Smooth muscle cell of the brain vasculature (primary cell): ENCODE measurements at regions not wholly inside any gene's neighbourhood (a gene's known extent, or its start where the extent isn't known, plus 50 kb on each side); places are given as distances from the start of the nearest gene placed in this dataset.
"Not testable (repeated sequence)": the region's sequence is repeated elsewhere in the genome, so short reads cannot be mapped to it uniquely, and the experiment has no call there.

Experiments
- DNase-seq: peaks from one replicate; pipeline ENCODE4 v3.0.0-alpha.2; 2012; ENCODE audit warnings: low read depth, low spot score

DNA sequence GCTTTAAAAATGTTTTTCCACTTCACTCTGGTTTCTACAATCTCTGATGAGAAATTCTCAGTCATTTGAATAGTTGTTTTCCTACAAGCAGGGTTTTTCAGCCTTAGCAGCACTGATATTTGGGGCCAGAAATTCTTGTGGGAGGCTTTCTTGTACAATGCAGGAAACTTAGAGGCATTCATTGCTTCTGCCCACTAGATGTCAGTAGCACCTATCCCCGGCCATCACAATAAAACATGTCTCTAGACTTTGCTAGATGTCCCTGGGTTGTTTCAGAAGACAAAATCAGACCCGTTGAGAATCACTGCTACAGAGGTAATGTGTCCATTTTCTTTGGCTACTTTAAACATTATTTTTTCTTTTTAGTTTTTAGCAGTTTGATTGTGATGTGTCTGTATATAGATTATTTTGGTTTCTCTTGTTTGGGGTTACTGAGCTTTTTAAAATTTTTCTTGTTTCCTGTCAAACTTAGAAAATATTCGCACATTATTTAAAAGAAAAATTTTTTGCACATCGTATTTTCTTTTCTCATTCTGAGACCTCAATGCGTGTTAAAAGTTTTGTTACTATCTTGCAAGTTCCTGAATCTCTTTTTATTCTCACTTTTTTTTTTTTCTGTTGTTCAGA lies 60.8 kb upstream of the CCDC179 start:
- peak; percentile 21 for DNase-seq

DNA sequence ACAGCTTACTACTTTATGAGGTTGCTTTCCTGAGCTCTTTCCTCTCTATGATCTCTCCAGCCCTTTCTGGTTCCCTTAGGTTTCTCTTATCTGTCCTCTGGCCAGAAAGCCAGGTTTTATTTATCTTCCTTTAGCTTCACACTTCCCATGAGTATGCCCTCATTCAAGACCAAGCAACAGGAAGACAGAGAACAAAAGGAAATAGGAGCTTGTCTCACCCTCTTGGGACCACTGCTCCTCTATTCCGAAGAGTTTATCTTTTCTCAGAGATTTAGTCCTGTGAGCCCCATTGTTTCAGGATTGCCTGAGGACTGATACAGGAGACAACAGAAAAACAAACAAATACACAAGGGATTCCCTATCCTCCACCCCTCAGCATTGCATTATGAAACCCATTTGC lies 62.4 kb upstream of the CCDC179 start:
- DNase-seq: no peak

DNA sequence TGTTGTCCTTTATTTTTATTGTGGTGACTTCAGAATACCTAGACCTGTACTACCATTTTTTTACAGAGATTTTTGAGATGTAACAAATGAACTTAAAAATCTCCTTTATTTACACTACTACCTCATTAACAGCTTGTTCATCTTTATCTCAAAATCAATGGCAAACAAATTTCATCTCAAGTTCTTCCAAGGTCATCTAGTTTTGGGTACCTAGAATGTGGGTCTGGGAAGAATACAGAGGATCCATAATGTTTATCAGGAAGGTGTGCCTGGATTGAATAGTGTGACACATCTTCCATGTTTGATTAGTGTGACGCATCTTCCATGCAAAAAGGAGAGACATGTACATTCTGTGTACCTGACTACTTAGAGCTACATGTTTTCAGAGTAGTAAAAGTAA lies 63.3 kb upstream of the CCDC179 start:
- no peak for DNase-seq

DNA sequence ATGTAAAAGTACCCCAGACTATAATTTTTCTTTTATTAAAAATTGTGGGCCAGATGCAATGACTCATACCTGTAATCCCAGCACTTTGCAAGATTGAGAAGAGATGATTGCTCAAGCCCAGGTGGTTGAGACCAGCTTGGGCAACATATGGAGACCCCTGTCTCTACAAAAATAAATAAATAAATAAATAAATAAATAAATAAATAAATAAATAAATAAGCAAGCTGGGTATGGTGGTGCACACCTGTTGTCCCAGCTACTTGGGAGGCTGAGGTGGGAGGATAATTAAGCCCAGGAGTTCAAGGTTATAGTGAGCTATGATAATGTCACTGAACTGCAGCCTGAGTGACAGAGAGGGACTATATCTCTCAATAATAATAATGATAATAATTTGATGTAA lies 66.1 kb upstream of the CCDC179 start:
- no peak for DNase-seq

DNA sequence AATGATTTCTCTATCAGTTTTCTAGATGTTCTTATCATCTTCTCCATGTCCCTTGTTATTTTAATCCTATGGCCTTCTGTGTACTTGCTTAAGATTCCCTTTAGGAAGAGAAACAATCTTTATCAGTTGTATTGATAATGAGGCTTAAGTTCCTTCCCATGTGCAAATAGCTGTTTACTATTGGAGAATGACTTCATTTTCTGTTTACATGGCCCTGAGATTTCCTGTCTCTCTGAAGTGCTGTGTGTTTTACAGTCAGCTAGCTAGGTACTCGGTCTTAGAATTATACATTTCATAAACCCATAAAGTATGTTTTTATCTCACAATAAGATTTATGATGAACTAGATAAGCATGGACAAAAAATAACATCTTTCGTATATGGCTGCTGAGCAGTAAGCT lies 67.5 kb upstream of the CCDC179 start:
- no peak for DNase-seq

DNA sequence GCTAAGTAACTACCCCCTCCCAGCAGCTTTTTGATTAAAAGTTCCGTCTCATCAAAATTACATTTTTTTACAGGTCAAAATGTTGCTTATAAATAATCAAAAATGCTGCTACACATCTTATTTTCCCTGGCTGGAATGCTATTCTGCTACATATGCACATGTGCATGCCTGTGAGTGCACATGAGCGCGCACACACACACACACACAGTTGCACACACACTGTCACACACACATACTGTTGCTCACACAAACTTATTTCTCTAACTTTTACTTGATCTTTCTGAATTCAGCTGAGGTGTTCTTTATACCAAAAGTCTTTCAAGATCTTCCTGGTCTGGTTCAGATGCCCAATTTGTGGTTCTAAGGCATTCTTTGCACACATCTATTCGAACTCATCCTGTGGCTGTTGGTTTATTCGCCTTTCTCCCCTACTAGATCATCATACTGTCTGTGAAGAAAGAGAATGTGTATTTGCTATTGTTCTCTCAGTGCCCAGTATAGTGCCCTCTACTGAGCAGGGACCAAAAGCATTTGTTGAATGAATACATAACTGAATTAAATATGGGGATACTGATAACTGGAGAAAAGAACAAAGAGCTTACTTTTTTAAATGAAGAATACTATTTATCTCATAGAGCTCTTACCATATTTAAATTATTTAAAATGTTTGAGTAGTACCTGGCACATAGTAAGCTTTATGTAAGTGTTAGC lies 68.1 kb upstream of the CCDC179 start:
- no peak for DNase-seq

DNA sequence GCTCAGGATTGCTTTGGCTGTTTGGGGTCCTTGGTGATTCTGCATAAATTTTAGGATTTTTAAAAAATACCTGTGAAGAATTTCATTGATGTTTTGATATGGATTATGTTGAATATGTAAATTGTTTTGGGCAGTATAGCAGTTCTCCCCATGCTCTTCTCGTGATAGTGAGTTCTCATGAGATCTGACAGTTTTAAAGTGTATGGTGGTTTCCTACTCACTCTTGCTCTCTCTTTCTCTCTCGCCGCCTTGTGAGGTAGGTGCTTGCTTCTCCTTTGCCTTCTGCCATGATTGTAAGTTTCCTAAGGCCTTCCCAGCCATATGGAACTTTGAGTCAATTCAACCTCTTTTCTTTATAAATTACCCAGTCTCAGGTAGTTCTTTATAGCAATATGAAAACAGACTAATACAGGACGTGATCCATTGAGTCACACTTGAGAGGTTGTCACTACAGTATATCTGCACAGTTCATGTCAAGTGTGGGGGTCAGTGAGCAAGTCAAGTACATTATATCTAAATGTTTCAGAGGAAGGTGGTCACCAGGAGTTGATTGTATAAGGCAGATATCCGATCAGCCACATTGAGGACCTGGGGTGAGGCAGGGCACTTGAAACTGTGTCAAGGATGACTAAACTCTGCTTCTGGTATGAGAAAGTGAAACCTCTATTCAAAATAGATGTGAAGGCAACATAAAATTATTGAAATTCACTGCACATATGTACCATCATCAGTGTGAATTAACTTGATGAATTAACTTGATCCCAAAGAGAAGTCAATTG lies 70.7 kb upstream of the CCDC179 start:
- DNase-seq: no peak

DNA sequence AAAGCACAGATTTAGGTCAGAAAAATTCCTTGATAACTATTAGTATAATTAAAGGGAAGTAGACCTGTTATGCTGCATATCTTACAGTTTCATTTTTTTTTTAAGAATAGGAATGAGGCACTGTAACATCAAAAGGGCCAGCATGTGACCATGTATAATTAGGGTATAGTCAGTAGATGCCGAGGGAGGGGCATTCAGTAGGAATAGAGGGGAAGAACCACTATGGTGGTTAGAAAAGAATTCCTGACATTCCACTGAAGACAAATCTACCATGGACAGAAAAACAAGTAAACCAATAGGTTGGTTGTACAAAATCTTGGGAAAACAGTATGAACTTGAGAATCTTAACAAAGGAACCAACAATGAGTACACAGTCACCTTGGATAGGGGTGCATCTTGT lies 78.4 kb upstream of the CCDC179 start:
- DNase-seq: no peak

DNA sequence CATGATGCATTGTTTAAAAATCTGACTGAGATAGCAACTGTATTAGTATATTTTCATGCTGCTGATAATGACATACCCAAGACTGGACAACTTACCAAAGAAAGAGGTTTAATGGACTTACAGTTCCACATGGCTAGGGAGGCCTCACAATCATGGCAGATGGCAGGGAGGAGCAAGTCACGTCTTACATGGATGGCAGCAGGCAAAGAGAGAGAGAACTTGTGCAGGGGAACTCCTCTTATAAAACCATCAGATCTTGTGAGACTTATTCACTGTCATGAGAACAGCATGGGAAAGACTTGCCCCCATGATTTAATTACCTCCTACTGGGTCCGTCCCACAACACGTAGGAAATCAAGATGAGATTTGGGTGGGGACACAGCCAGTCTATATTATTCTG lies 81.3 kb upstream of the CCDC179 start:
- not testable (repeated sequence) for DNase-seq

DNA sequence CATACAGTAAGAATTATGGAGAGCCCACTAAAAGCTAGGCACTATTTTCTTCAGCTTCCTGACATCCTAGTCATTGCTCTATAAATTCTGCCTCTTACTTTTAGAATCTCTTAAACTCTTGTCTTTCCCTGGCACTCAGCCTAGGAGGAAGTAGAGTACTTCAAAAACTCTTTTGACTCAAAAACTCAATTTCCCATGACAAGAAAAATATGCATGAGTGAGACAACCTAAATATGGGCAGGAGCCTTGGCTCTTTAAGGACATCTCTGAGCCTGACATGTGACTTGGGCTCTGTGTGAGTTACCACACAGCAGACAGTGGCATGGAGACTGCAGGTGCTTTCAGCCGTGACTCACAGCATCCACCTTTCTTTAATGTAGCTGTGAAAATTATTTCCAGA lies 97.5 kb upstream of the CCDC179 start:
- no peak for DNase-seq

DNA sequence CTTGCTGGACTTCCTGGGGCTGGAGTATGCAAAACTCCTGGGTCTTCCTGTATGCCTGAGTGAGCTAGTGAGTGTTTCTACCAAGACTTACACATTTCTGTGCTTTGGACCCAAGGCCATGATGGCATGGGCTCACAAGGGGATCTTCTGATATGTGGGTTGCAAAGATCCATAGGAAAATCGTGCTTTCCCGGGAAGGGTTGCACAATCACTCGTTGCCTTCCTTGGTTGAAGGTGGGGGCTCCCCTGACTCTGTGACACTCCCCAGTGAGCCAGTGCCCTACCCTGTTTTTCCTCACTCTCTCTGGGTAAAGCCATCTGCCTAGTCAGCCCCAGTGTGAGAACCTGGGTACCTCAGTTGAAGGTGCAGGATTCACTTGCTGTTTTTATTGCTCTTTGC lies 114.0 kb upstream of the CCDC179 start:
- DNase-seq: no peak

DNA sequence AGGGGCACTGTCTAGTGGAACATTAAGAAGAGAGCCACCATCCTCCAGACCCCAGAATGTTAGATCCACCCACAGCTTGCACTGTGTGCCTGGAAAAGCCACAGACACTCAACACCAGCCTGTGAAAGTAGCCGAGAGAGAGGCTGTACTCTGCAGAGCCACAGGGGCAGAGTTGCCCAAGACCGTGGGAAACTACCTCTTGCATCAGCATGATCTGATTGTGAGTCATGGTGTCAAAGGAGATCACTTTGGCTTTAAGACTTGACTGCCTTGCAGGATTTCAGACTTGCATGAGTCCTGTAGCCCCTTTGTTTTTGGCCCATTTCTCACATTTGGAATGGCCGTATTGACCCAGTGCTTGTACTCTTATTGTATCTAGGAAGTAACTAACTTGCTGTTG lies 115.9 kb upstream of the CCDC179 start:
- peak; percentile 2 for DNase-seq

DNA sequence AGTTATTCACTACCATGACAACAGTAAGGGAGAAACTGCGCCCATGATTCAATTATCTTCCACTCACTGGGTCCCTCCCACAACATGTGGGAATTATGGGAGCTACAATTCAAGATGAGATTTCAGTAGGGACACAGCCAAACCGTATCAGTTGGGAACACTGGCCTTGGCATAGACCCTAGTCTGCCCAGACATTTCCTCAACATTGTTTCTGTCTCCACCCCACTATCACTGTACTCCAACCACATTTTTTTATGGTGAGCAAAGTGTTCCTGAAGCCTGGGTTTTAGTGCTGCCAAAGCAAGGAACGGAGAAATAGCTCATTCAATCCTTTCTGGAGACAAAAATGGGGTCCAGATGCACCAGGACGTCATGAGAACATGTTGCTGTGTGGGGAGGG lies 122.6 kb upstream of the CCDC179 start:
- no peak for DNase-seq

DNA sequence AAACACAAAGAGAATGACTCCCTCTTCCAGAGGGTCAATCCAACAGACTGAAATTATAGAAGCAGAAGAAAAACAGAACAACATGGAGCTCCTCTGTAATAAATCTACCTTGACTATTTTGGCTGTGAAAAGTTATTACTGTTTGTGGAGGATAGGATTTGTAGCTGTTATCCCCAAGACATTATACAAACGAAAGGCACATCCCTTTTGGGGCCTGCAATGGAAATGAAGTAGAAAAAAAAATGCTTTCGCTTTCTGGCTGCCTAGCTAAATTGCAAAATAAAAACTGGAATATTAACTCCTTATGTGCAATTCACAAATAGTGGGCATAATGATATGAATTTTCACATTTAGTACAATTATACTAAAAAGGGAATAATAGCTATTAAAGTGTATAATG lies 123.8 kb upstream of the CCDC179 start:
- no peak for DNase-seq

DNA sequence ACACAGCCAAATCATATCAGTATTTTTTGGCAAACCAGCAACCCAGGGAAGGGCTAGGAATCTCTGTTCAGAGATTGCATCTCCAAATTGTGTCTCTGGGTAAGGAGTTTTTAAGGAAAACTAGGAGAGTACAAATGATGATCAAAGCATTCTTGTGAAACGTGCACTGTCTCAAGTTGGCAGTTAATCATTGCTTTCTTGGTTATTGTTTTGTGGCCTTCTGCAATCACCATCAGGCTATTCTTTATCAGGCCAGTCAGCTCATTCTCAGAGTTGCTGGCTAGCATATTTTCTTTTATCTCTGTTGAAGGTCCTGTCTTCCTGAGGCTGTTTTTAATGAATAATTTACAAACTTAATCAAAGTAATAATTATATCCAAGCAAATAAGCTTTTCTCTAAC lies 129.1 kb upstream of the CCDC179 start:
- DNase-seq: no peak

DNA sequence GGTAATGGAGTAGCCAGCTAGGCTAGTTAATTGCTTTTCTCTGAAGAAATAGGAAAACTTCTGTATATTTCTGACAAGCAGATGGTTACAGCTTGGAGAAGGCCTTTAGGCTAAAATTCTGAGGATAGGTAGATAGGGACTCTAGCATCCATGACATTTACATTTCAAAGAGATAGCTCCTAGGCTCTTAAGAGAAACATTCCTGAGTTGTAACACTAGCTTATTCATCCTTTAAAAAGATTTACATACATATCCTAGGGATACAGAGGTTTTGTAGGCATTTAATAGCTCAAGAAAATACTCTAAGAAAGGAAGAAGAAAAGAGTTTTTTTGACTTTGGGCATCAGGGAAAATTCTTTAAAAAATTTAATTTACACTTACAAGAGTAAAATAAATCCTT lies 130.9 kb upstream of the CCDC179 start:
- DNase-seq: no peak

DNA sequence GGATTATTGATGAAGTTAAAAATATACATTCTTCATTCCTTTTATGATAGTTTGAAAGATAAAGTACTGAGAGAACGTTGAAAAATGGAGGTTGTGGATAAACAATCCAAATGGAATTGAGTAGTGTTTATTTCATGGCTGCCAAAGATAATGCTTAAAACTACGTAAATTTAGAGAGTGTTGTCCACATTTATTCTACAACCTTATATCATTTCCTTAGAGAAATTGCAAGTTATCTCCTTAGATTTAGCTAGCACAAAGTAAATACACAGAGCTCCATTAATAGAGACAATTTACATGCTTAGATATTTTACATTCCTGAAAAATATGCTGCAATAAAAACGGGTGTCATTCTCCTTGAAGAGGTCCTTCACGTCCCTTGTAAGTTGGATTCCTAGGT lies 146.5 kb upstream of the CCDC179 start:
- DNase-seq: no peak

DNA sequence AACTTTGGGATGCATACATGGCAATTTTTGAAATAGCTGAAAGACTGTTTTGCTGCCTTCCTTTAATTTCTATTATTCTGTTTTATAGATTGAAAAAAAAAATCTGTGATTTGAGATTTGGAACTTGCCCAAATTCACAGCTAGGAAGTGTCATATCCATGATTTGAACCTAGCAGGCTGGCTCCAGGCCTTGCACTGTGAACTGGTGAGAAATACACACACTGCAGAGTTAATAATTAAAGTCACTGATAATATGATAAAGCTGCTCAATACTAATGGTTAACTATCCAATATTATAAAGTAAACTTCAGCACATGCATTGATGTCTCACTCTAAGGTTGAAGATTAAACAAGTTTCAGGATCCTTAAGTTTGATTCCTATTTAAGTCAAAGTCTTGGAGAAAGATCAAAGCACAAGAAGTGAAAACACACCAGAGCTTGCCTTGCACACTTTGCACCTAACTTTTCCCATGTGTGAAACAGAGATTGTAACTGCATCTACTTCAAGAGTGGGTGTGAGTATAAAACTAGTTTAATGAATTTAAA lies 150.6 kb upstream of the CCDC179 start:
- no peak for DNase-seq

DNA sequence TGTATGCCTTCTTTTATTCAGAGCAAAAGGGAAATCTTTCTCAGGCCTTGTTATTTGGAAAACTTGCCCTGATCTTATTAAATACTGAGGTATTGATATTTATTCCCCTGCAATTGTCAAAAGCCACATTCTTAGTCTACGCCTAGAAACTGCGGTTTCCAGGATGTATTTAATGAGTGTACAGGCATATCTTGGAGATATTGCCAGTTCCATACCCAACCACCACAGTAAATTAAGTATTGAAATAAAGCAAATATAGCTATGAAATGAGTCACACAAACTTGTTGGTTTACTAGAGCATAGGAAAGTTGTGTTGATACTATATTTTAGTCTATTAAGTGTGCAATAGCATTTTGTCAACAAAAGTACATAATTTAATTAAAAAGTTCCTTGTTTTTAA lies 152.7 kb upstream of the CCDC179 start:
- DNase-seq: no peak

DNA sequence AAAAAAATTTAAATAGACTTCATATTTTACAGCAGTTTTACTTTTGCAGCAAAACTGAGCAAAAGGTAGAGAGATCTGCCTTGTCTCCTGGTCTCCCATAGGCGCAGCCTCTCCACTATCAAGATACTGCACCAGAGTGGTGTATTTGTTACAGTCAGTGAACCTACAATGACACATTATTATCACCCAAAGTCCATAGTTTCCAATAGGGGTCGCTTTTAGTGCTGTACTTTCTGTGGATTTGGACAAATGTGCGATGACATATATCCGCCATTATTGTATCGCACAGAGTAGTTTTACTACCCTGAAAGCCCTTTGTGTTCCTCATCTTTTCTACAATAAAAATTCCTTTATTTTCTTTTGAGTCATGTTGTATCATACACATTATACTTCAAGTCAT lies 153.2 kb upstream of the CCDC179 start:
- DNase-seq: no peak

DNA sequence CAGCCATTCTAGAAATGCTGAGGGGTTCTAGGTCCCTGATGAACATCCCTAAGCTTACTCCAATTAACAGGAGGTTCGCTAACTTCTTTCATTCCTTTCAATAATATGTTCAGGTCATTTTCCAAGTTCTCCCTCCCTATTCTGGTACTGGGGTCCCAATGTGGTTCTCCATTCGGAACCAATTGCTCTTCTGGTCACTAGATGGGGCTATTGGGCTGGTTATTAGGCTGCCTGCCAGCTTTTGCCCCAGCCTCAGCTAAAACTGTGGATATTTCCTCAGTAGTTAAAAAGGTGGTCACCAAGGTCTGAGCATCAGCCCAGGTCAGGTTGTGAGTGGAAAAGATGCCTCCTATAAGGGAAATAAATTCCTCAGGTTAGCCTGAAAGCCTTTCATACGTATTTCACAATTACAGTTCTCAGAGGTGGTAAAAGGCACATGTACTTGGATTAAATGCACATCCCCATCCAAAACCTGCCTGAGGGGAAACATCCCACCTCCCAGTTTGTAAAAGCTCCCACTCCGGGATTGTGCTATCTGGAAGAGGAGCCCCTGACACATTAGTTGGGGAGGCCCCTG lies 161.1 kb upstream of the CCDC179 start:
- DNase-seq: peak; percentile 1

DNA sequence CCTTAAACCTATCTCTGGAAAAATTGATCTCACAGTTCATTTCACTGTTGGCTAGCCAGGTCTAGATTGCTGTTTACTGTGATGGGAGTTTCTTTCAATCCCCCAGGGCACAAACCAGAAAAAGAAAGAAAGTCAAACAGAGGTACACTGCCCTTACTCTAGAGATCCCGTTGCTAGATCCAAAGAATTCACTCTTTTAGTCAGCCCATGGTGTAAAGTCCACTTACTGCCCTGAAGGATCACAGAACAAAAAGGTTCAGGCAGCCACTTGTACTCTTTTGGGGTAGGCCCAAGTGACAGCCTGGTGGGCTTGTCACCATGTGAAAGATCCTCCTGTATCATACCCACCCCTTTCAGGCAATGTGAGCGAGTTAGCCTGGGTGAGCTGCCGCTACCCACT lies 162.6 kb upstream of the CCDC179 start:
- no peak for DNase-seq
